SK-N-SH treated with all-trans-retinoic acid at 6 μM for 48 hours (cell line): ENCODE measurements at regions not wholly inside any gene's neighbourhood (a gene's known extent, or its start where the extent isn't known, plus 50 kb on each side); places are given as distances from the start of the nearest gene placed in this dataset.

Experiments used
- ATAC-seq: fragments of 200-7000 bp; cut with Tn5 transposase; 3 replicates; pipeline ENCODE4 v1.9.1; 2020; ENCODE audit warnings: mild to moderate bottlenecking, moderate library complexity
- ARNTL ChIP-seq: fragments of 450-650 bp; formaldehyde crosslinking; IDR thresholded peaks from 2 replicates; pipeline ENCODE4 v1.5.0; 2020; ENCODE audit warnings: low read depth, mild to moderate bottlenecking, moderate library complexity, borderline replicate concordance
- BACH2 ChIP-seq: fragments of 250-450 bp; sonication (Bioruptor Pico); IDR thresholded peaks from 2 replicates; pipeline ENCODE4 v1.9.0; 2021; ENCODE audit warnings: mild to moderate bottlenecking, borderline replicate concordance
- CSDC2 ChIP-seq: fragments of 250-450 bp; sonication (Bioruptor Pico); IDR thresholded peaks from 2 replicates; pipeline ENCODE4 v1.5.0; 2020; ENCODE audit warnings: mild to moderate bottlenecking, moderate library complexity
- ESRRG ChIP-seq: fragments of 250-450 bp; sonication (Bioruptor Pico); IDR thresholded peaks from 2 replicates; pipeline ENCODE4 v1.6.1; 2021; ENCODE audit warnings: mild to moderate bottlenecking
- GLIS3 ChIP-seq: fragments of 250-450 bp; sonication (Bioruptor Pico); IDR thresholded peaks from 2 replicates; pipeline ENCODE4 v1.5.0; 2020; ENCODE audit warnings: mild to moderate bottlenecking, moderate library complexity
- ISL1 ChIP-seq: fragments of 250-450 bp; sonication (Bioruptor Pico); IDR thresholded peaks from 2 replicates; pipeline ENCODE4 v2.1.2; 2022; ENCODE audit warnings: mild to moderate bottlenecking, moderate library complexity
- OSR1 ChIP-seq: fragments of 250-450 bp; sonication (Bioruptor Pico); IDR thresholded peaks from 2 replicates; pipeline ENCODE4 v1.8.0; 2022; ENCODE audit warnings: moderate library complexity, mild to moderate bottlenecking, inconsistent platforms
- PPARA ChIP-seq: fragments of 250-450 bp; sonication (Bioruptor Pico); IDR thresholded peaks from 2 replicates; pipeline ENCODE4 v1.5.0; 2020; ENCODE audit warnings: mild to moderate bottlenecking, borderline replicate concordance
- RARB ChIP-seq: fragments of 250-450 bp; sonication (Bioruptor Pico); IDR thresholded peaks from 2 replicates; pipeline ENCODE4 v1.8.0; 2021; ENCODE audit warnings: mild to moderate bottlenecking, moderate library complexity
- SNAI2 ChIP-seq: fragments of 250-450 bp; sonication (Bioruptor Pico); IDR thresholded peaks from 2 replicates; pipeline ENCODE4 v1.5.0; 2020; ENCODE audit warnings: mild to moderate bottlenecking, moderate library complexity
- TCF4 ChIP-seq: fragments of 250-450 bp; sonication (Bioruptor Pico); IDR thresholded peaks from 2 replicates; pipeline ENCODE4 v1.8.0; 2021; ENCODE audit warnings: mild to moderate bottlenecking, moderate library complexity, borderline replicate concordance
- TOX ChIP-seq: fragments of 250-450 bp; sonication (Bioruptor Pico); IDR thresholded peaks from 2 replicates; pipeline ENCODE4 v1.8.0; 2021; ENCODE audit warnings: mild to moderate bottlenecking, moderate library complexity, borderline replicate concordance
- ZC3H10 ChIP-seq: fragments of 250-450 bp; sonication (Bioruptor Pico); IDR thresholded peaks from 2 replicates; pipeline ENCODE4 v1.5.1; 2021; ENCODE audit warnings: mild to moderate bottlenecking, moderate library complexity
- ZFP3 ChIP-seq: fragments of 250-450 bp; sonication (Bioruptor Pico); IDR thresholded peaks from 2 replicates; pipeline ENCODE4 v1.5.0; 2020; ENCODE audit warnings: mild to moderate bottlenecking, moderate library complexity
- ZNF565 ChIP-seq: fragments of 450-650 bp; formaldehyde crosslinking; conservative IDR thresholded peaks from 2 replicates; pipeline ENCODE4 v1.5.0; 2020; ENCODE audit warnings: low read depth, mild to moderate bottlenecking, moderate library complexity
- ZNF70 ChIP-seq: fragments of 450-650 bp; formaldehyde crosslinking; IDR thresholded peaks from 2 replicates; pipeline ENCODE4 v1.5.0; 2020; ENCODE audit warnings: mild to moderate bottlenecking, moderate library complexity
- ZNF8 ChIP-seq: fragments of 450-650 bp; formaldehyde crosslinking; IDR thresholded peaks from 2 replicates; pipeline ENCODE4 v1.5.0; 2020; ENCODE audit warnings: mild to moderate bottlenecking, moderate library complexity
- TF ChIP-seq, protein P1 (sequence below): fragments of 250-450 bp; sonication (Bioruptor Pico); IDR thresholded peaks from 2 replicates; pipeline ENCODE4 v1.5.1; 2020; ENCODE audit warnings: low read depth, mild to moderate bottlenecking, moderate library complexity
- TF ChIP-seq, protein P2 (sequence below): fragments of 250-450 bp; sonication (Bioruptor Pico); IDR thresholded peaks from 2 replicates; pipeline ENCODE4 v1.8.0; 2021; ENCODE audit warnings: low read depth, mild to moderate bottlenecking, moderate library complexity, borderline replicate concordance
- TF ChIP-seq, protein P3 (sequence below): fragments of 250-450 bp; sonication (Bioruptor Pico); IDR thresholded peaks from 2 replicates; pipeline ENCODE4 v1.8.0; 2020; ENCODE audit warnings: mild to moderate bottlenecking, moderate library complexity, borderline replicate concordance
- TF ChIP-seq, protein P4 (sequence below): fragments of 250-450 bp; sonication (Bioruptor Pico); IDR thresholded peaks from 2 replicates; pipeline ENCODE4 v1.5.0; 2020; ENCODE audit warnings: mild to moderate bottlenecking, moderate library complexity
- TF ChIP-seq, protein P5 (sequence below): fragments of 250-450 bp; sonication (Bioruptor Pico); IDR thresholded peaks from 2 replicates; pipeline ENCODE4 v1.5.1; 2021; ENCODE audit warnings: mild to moderate bottlenecking, moderate library complexity

DNA sequence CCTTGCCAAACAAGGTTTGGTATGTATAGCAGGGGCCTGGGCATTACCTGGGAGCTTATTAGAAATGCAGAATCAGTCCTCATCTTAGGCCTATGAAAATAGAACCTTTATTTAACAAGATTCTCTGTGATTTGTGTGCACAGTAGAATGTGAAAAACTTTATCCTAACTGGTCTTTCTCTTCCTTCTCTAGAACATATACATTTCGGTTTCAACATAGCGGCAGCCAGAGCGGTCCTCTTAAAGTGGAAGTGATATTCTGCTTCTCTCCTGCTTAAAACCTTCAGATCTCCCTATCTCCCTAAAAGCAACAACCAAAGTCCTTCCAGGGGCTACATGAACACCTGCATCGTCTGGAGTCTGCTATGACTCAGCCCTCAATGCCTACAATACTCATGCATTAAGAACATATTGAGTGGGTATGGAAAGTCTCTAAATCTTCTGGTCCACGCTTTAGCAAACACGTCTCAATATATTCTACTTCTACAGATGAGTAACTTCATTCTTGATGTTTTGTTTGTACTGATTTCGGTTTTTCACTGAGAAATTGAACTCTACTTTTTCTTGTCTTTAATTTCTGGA is 84.5 kb downstream of the SPRY2 start:
- TF ChIP-seq ZC3H10 (CRISPR knock-in tag) (no peak), ZNF70 (CRISPR knock-in tag) (no peak), ARNTL (CRISPR knock-in tag) (no peak), SNAI2 (CRISPR knock-in tag) (no peak), ZFP3 (CRISPR knock-in tag) (no peak), TOX (no peak), ZNF565 (CRISPR knock-in tag) (no peak), TCF4 (no peak), PPARA (CRISPR knock-in tag) (no peak), ESRRG (CRISPR knock-in tag) (no peak), ZNF8 (CRISPR knock-in tag) (no peak), GLIS3 (no peak), BACH2 (CRISPR knock-in tag) (no peak), ISL1 (CRISPR knock-in tag) (no peak)
- TF ChIP-seq, protein P1, sequence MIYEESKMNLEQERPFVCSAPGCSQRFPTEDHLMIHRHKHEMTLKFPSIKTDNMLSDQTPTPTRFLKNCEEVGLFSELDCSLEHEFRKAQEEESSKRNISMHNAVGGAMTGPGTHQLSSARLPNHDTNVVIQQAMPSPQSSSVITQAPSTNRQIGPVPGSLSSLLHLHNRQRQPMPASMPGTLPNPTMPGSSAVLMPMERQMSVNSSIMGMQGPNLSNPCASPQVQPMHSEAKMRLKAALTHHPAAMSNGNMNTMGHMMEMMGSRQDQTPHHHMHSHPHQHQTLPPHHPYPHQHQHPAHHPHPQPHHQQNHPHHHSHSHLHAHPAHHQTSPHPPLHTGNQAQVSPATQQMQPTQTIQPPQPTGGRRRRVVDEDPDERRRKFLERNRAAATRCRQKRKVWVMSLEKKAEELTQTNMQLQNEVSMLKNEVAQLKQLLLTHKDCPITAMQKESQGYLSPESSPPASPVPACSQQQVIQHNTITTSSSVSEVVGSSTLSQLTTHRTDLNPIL (CRISPR knock-in tag), result no peak
- TF ChIP-seq, protein P2, sequence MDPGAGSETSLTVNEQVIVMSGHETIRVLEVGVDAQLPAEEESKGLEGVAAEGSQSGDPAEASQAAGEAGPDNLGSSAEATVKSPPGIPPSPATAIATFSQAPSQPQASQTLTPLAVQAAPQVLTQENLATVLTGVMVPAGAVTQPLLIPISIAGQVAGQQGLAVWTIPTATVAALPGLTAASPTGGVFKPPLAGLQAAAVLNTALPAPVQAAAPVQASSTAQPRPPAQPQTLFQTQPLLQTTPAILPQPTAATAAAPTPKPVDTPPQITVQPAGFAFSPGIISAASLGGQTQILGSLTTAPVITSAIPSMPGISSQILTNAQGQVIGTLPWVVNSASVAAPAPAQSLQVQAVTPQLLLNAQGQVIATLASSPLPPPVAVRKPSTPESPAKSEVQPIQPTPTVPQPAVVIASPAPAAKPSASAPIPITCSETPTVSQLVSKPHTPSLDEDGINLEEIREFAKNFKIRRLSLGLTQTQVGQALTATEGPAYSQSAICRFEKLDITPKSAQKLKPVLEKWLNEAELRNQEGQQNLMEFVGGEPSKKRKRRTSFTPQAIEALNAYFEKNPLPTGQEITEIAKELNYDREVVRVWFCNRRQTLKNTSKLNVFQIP (CRISPR knock-in tag), result no peak
- no peak for ATAC-seq

DNA sequence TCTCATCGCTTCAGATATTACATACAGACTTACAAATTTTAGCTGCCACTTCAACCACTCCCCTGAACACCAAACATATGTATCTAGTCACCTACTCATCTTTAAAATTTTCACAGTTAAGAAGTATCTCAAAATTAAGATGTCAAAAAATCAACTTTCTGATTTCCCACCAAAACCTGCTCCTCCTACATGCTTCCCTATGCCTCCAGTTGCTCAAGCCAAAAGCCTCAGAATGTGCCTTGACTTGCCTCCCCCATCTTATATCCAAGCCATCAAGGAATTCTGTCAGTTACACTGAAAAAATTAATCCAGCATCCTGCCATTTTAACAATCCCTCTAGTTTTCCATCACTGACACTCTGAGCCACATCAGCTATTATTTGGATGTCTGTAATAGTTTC is 85.0 kb downstream of the SPRY2 start:
- no peak for ATAC-seq
- TF ChIP-seq, protein P3, sequence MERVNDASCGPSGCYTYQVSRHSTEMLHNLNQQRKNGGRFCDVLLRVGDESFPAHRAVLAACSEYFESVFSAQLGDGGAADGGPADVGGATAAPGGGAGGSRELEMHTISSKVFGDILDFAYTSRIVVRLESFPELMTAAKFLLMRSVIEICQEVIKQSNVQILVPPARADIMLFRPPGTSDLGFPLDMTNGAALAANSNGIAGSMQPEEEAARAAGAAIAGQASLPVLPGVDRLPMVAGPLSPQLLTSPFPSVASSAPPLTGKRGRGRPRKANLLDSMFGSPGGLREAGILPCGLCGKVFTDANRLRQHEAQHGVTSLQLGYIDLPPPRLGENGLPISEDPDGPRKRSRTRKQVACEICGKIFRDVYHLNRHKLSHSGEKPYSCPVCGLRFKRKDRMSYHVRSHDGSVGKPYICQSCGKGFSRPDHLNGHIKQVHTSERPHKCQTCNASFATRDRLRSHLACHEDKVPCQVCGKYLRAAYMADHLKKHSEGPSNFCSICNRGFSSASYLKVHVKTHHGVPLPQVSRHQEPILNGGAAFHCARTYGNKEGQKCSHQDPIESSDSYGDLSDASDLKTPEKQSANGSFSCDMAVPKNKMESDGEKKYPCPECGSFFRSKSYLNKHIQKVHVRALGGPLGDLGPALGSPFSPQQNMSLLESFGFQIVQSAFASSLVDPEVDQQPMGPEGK (CRISPR knock-in tag), result no peak
- TF ChIP-seq BACH2 (CRISPR knock-in tag) (no peak), ARNTL (CRISPR knock-in tag) (no peak), CSDC2 (CRISPR knock-in tag) (no peak), SNAI2 (CRISPR knock-in tag) (no peak), OSR1 (CRISPR knock-in tag) (no peak), ZNF8 (CRISPR knock-in tag) (no peak), RARB (CRISPR knock-in tag) (no peak), TOX (no peak)
- TF ChIP-seq, protein P4, sequence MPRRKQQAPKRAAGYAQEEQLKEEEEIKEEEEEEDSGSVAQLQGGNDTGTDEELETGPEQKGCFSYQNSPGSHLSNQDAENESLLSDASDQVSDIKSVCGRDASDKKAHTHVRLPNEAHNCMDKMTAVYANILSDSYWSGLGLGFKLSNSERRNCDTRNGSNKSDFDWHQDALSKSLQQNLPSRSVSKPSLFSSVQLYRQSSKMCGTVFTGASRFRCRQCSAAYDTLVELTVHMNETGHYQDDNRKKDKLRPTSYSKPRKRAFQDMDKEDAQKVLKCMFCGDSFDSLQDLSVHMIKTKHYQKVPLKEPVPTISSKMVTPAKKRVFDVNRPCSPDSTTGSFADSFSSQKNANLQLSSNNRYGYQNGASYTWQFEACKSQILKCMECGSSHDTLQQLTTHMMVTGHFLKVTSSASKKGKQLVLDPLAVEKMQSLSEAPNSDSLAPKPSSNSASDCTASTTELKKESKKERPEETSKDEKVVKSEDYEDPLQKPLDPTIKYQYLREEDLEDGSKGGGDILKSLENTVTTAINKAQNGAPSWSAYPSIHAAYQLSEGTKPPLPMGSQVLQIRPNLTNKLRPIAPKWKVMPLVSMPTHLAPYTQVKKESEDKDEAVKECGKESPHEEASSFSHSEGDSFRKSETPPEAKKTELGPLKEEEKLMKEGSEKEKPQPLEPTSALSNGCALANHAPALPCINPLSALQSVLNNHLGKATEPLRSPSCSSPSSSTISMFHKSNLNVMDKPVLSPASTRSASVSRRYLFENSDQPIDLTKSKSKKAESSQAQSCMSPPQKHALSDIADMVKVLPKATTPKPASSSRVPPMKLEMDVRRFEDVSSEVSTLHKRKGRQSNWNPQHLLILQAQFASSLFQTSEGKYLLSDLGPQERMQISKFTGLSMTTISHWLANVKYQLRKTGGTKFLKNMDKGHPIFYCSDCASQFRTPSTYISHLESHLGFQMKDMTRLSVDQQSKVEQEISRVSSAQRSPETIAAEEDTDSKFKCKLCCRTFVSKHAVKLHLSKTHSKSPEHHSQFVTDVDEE (CRISPR knock-in tag), result no peak

DNA sequence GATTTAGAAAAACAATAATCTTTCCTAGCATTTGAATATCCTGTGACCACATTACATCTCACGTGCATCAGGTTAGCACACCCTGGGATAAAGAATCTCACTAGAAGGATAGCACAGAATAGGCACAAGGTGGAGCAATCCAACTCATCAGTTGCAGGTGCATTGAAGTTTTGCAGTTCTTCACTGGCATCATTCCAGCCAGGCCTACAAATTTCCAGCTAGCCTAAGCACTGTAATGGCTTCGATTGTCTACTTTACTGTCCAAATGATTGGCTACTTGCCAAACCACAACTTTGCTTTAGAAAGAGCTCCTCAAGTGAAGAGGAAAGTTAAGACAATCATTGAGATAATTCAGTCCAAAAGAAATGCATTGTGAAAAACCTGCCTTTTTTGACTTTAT is 89.5 kb downstream of the SPRY2 start:
- ATAC-seq, result peak; percentile 65
- 0 out of 2 replicates have a peak, but pooled peaks have one; percentile 9 for TF ChIP-seq RARB (CRISPR knock-in tag)
- no peak for TF ChIP-seq ARNTL (CRISPR knock-in tag)
- no peak for TF ChIP-seq TOX
- no peak for TF ChIP-seq ESRRG (CRISPR knock-in tag)
- TF ChIP-seq ZNF8 (CRISPR knock-in tag), result no peak
- no peak for TF ChIP-seq ZC3H10 (CRISPR knock-in tag)
- peak; percentile 56 for TF ChIP-seq ISL1 (CRISPR knock-in tag)
- TF ChIP-seq, protein P5, sequence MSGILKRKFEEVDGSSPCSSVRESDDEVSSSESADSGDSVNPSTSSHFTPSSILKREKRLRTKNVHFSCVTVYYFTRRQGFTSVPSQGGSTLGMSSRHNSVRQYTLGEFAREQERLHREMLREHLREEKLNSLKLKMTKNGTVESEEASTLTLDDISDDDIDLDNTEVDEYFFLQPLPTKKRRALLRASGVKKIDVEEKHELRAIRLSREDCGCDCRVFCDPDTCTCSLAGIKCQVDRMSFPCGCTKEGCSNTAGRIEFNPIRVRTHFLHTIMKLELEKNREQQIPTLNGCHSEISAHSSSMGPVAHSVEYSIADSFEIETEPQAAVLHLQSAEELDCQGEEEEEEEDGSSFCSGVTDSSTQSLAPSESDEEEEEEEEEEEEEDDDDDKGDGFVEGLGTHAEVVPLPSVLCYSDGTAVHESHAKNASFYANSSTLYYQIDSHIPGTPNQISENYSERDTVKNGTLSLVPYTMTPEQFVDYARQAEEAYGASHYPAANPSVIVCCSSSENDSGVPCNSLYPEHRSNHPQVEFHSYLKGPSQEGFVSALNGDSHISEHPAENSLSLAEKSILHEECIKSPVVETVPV (CRISPR knock-in tag), result no peak
- TF ChIP-seq PPARA (CRISPR knock-in tag), result no peak
- TF ChIP-seq ZNF565 (CRISPR knock-in tag), result no peak
- TF ChIP-seq ZFP3 (CRISPR knock-in tag), result no peak
- TF ChIP-seq, protein P3 (CRISPR knock-in tag), result no peak
